ENCODE measurements at regions not wholly inside any gene's neighbourhood (a gene's known extent, or its start where the extent isn't known, plus 50 kb on each side); places are given as distances from the start of the nearest gene placed in this dataset.

- peak; percentile 63 for DNase-seq (ENCODE audit: low read depth)
These were observed 87.9 kb downstream of the CHST2 start for GRCh38 chr3:143207338-143207961.

- DNase-seq (ENCODE audit: low read depth) = no peak
These were observed 89.6 kb downstream of the CHST2 start for GRCh38 chr3:143208976-143209714.

GRCh38 chr3:143209715-143210059 is 90.1 kb downstream of the CHST2 start:
- DNase-seq (ENCODE audit: low read depth) = no peak

GRCh38 chr3:143210141-143210540 is 90.6 kb downstream of the CHST2 start:
- DNase-seq (ENCODE audit: low read depth) = no peak

- DNase-seq (ENCODE audit: low read depth) = no peak
These were observed 95.5 kb downstream of the CHST2 start for GRCh38 chr3:143215059-143215458.
